ENCODE measurements at regions not wholly inside any gene's neighbourhood (a gene's known extent, or its start where the extent isn't known, plus 50 kb on each side); places are given as distances from the start of the nearest gene placed in this dataset.
"Not testable (repeated sequence)": the region's sequence is repeated elsewhere in the genome, so short reads cannot be mapped to it uniquely, and the experiment has no call there.

DNA sequence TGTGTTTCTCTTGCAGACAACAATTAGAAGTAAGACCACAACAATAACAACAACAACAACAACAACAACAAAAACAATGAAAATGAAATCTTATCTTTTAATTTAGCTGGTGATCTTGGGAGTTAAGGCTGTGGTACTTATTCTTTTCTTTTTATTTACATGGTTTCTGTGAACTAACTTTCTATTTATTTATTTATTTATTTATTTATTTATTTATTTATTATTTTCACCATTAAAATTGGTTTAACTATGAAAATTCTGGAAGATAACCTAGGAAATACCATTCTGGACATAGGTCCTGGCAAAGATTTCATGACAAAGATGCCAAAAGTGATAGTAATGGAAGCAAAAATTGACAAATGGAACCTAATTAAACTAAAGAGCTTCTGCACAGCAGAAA lies 102.5 kb upstream of the PNPT1 start (continued):
- TF ChIP-seq, protein P1, sequence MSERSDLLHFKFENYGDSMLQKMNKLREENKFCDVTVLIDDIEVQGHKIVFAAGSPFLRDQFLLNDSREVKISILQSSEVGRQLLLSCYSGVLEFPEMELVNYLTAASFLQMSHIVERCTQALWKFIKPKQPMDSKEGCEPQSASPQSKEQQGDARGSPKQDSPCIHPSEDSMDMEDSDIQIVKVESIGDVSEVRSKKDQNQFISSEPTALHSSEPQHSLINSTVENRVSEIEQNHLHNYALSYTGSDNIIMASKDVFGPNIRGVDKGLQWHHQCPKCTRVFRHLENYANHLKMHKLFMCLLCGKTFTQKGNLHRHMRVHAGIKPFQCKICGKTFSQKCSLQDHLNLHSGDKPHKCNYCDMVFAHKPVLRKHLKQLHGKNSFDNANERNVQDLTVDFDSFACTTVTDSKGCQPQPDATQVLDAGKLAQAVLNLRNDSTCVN (tag by site-specific recombination; optimal IDR thresholded peaks at IDR 0.05) = no peak
- TF ChIP-seq ZNF10 (tag by site-specific recombination; IDR thresholded peaks at IDR 0.05) = no peak
- no peak for TF ChIP-seq ZNF747 (tag by site-specific recombination; IDR thresholded peaks at IDR 0.05)

GRCh38 chr2:55793602-55794001 lies 100.0 kb upstream of the PNPT1 start:
- H3K4me3 ChIP-seq (ENCODE audit: low read depth, low read length); POLR2A ChIA-PET; H3K9me3 ChIP-seq (ENCODE audit: control insufficient read depth, insufficient read depth, low read depth, low read length); H3K27ac ChIP-seq (ENCODE audit: extremely low read depth, low read depth, low read length); H3K4me1 ChIP-seq (ENCODE audit: control insufficient read depth, insufficient read depth, low read length); CTCF ChIA-PET; H3K36me3 ChIP-seq (ENCODE audit: control insufficient read depth in 2 of 2, insufficient read depth in 1 of 2, low read length in 2 of 2): not testable (repeated sequence)

GRCh38 chr2:55786280-55786679 lies 92.6 kb upstream of the PNPT1 start:
- H3K27ac ChIP-seq (ENCODE audit: extremely low read depth, low read depth, low read length) = no peak overlapping the region
- no peaks in the 10 kb centered on the region for H3K4me1 ChIP-seq (ENCODE audit: control insufficient read depth, insufficient read depth, low read length)
- ChIA-PET CTCF (interaction anchor here (0.9 kb wide), 1 partner anchor 14 kb away, joined by 3 read pairs; no protein-coding TSS in a partner anchor), POLR2A (no interaction called here)
- no peaks in the 10 kb centered on the region for H3K9me3 ChIP-seq (ENCODE audit: control insufficient read depth, insufficient read depth, low read depth, low read length)
- H3K36me3 ChIP-seq (ENCODE audit: control insufficient read depth in 2 of 2, insufficient read depth in 1 of 2, low read length in 2 of 2) = no peaks in the 10 kb centered on the region
- TF ChIP-seq ZNF600 (tag by site-specific recombination; IDR thresholded peaks at IDR 0.05) = no peak
- TF ChIP-seq ZBTB21 (tag by site-specific recombination; IDR thresholded peaks at IDR 0.05) = no peak
- TF ChIP-seq ZNF639 (tag by site-specific recombination; IDR thresholded peaks at IDR 0.05) = no peak
- TF ChIP-seq, protein P2, sequence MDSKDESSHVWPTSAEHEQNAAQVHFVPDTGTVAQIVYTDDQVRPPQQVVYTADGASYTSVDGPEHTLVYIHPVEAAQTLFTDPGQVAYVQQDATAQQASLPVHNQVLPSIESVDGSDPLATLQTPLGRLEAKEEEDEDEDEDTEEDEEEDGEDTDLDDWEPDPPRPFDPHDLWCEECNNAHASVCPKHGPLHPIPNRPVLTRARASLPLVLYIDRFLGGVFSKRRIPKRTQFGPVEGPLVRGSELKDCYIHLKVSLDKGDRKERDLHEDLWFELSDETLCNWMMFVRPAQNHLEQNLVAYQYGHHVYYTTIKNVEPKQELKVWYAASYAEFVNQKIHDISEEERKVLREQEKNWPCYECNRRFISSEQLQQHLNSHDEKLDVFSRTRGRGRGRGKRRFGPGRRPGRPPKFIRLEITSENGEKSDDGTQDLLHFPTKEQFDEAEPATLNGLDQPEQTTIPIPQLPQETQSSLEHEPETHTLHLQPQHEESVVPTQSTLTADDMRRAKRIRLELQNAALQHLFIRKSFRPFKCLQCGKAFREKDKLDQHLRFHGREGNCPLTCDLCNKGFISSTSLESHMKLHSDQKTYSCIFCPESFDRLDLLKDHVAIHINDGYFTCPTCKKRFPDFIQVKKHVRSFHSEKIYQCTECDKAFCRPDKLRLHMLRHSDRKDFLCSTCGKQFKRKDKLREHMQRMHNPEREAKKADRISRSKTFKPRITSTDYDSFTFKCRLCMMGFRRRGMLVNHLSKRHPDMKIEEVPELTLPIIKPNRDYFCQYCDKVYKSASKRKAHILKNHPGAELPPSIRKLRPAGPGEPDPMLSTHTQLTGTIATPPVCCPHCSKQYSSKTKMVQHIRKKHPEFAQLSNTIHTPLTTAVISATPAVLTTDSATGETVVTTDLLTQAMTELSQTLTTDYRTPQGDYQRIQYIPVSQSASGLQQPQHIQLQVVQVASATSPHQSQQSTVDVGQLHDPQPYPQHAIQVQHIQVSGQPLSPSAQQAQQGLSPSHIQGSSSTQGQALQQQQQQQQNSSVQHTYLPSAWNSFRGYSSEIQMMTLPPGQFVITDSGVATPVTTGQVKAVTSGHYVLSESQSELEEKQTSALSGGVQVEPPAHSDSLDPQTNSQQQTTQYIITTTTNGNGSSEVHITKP (tag by site-specific recombination; IDR thresholded peaks at IDR 0.05) = no peak
- no peak for TF ChIP-seq ZNF76 (tag by site-specific recombination; IDR thresholded peaks at IDR 0.05; ENCODE audit: borderline replicate concordance, low read depth)
- no peak for TF ChIP-seq ZNF121 (tag by site-specific recombination; IDR thresholded peaks at IDR 0.05)
- TF ChIP-seq BCL11A (tag by site-specific recombination; IDR thresholded peaks at IDR 0.05; ENCODE audit: low read depth) = no peak
- no peak for TF ChIP-seq KLF1 (tag by site-specific recombination; IDR thresholded peaks at IDR 0.05)
- TF ChIP-seq ZNF624 (tag by site-specific recombination; IDR thresholded peaks at IDR 0.05) = no peak
- H3K4me3 ChIP-seq (ENCODE audit: low read depth, low read length) = no peak overlapping the region

DNA sequence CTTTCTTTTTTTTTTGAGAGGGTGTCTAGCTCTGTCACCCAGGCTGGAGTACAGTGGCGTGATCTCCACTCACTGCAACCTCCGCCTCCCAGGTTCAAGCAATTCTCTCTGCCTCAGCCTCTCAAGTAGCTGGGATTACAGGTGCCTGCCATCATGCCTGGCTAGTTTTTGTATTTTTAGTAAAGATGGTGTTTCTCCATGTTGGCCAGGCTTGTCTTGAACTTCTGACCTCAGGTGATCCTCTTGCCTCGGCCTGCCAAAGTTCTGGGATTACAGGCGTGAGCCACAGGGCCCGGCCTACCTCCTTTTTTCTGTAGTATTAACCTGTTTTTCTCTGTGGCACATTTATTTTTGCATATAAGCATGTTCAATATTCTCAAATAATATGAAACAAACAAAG lies 90.1 kb upstream of the PNPT1 start:
- H3K4me1 ChIP-seq (ENCODE audit: control insufficient read depth, insufficient read depth, low read length); POLR2A ChIA-PET; H3K36me3 ChIP-seq (ENCODE audit: control insufficient read depth in 2 of 2, insufficient read depth in 1 of 2, low read length in 2 of 2); H3K4me3 ChIP-seq (ENCODE audit: low read depth, low read length); H3K9me3 ChIP-seq (ENCODE audit: control insufficient read depth, insufficient read depth, low read depth, low read length); H3K27ac ChIP-seq (ENCODE audit: extremely low read depth, low read depth, low read length): not testable (repeated sequence)
- CTCF ChIA-PET = interaction anchor here (0.9 to 1.6 kb wide), 2 partner anchors 12 to 177 kb away, joined by 3 to 9 read pairs; no protein-coding TSS in a partner anchor

Data from HEK293 (cell line).